ENCODE measurements at regions not wholly inside any gene's neighbourhood (a gene's known extent, or its start where the extent isn't known, plus 50 kb on each side); places are given as distances from the start of the nearest gene placed in this dataset.

GRCh38 chr5:108688485-108688884, 59.2 kb upstream of the FER start:
- TF ChIP-seq ETS1 (IDR thresholded peaks at IDR 0.05) (no peak), EZH2 (IDR thresholded peaks at IDR 0.05; ENCODE audit: low read depth, unreplicated experiment) (no peak), CTCF (conservative IDR thresholded peaks at IDR 0.05; ENCODE audit: low read depth in 2 of 2) (no peak), NANOG (IDR thresholded peaks at IDR 0.05; ENCODE audit: borderline replicate concordance) (no peak)

All from GM23338 (cell line).